ENCODE measurements at regions not wholly inside any gene's neighbourhood (a gene's known extent, or its start where the extent isn't known, plus 50 kb on each side); places are given as distances from the start of the nearest gene placed in this dataset.

GRCh38 chr1:181295217-181295616 is 188.1 kb upstream of the CACNA1E start:
- no TSS peak for BruUV-seq (replicated peaks)
- CTCF ChIA-PET = no interaction called here
- Histone ChIP-seq H3K56ac (ENCODE audit: extremely low read depth, insufficient read depth, low read length) (no peak overlapping the region), H2AFZ (replicated peaks; ENCODE audit: low read length, poor library complexity) (no peak overlapping the region), H3K36me3 (ENCODE audit: control insufficient read depth, insufficient read depth, low read length) (no peaks in the 10 kb centered on the region), H2BK15ac (ENCODE audit: low read depth, low read length) (no peak overlapping the region), H3K27ac (ENCODE audit: insufficient read depth, low read length) (no peak overlapping the region), H4K8ac (ENCODE audit: low read depth in 2 of 2, low read length in 2 of 2) (no peak overlapping the region), H3K14ac (replicated peaks; ENCODE audit: low read depth, low read length) (no peak overlapping the region), H3K4ac (ENCODE audit: low read depth, low read length) (no peak overlapping the region), H2BK20ac (ENCODE audit: low read depth, low read length) (no peak overlapping the region), H2BK5ac (ENCODE audit: low read depth, low read length, poor library complexity, severe bottlenecking) (no peak overlapping the region), H2BK120ac (ENCODE audit: low read depth, low read length) (no peak overlapping the region), H2AK5ac (ENCODE audit: low read depth, low read length) (no peak overlapping the region), H3K79me1 (ENCODE audit: low read depth in 1 of 2, low read length in 2 of 2) (no peaks in the 10 kb centered on the region), H3K4me2 (ENCODE audit: low read depth, low read length) (no peak overlapping the region), H4K5ac (ENCODE audit: low read depth, low read length) (no peak overlapping the region), H3K9me3 (ENCODE audit: control insufficient read depth, insufficient read depth, low read length) (no peaks in the 10 kb centered on the region), H3K18ac (ENCODE audit: low read depth, low read length) (no peak overlapping the region), H4K91ac (ENCODE audit: insufficient read depth, low read depth, low read length) (no peak overlapping the region), H4K20me1 (ENCODE audit: insufficient read depth, low read length) (no peaks in the 10 kb centered on the region), H3K4me1 (ENCODE audit: control insufficient read depth, insufficient read depth, low read length) (no peaks in the 10 kb centered on the region), H3K23ac (ENCODE audit: low read depth, low read length) (no peak overlapping the region), H2AK9ac (replicated peaks; ENCODE audit: low read depth, low read length, poor library complexity) (no peak overlapping the region), H3K4me3 (ENCODE audit: insufficient read depth, low read depth, low read length) (no peak overlapping the region), H3K27me3 (ENCODE audit: control insufficient read depth, insufficient read depth, low read length) (no peaks in the 10 kb centered on the region; the same call in 1 of the 2 replicates), H3K9ac (ENCODE audit: low read depth, low read length) (no peak overlapping the region), H3K9me1 (ENCODE audit: insufficient read depth, low read length) (no peaks in the 10 kb centered on the region)
- dilution Hi-C loops (cut with HindIII; ENCODE audit: low sequenced_read_pairs, unreplicated experiment) = no loop called here
- ATAC-seq (ENCODE audit: low read depth) (no peak), DNase-seq (no peak)
- in situ Hi-C loops (cut with MboI; ENCODE audit: low sequenced_read_pairs) = no loop called here
- POLR2A ChIA-PET (ENCODE audit: unreplicated experiment) = no interaction called here
- TF ChIP-seq MXI1 (IDR thresholded peaks at IDR 0.05; ENCODE audit: borderline replicate concordance, low read depth, low read length) (no peak), MAFK (IDR thresholded peaks at IDR 0.05; ENCODE audit: low read depth, low read length) (peak; percentile 91)
- intact Hi-C loops (cut with micrococcal nuclease) = no loop called here
- no CpG with 5 or more reads among the region's 3 CpGs for WGBS, 2 experiments (ENCODE audit: extremely low coverage in 2 of 2, insufficient read length in 1 of 2)

All from IMR-90 (cell line).